Tibial nerve (tissue), 4 donors: ENCODE measurements at regions not wholly inside any gene's neighbourhood (a gene's known extent, or its start where the extent isn't known, plus 50 kb on each side); places are given as distances from the start of the nearest gene placed in this dataset.

ENCODE experiments used
- CTCF ChIP-seq, 5 experiments: fragments of 200-600 bp in 3 of 5; fragments of 450-650 bp in 2 of 5; sonication (generic) in 3 of 5; IDR thresholded peaks; one replicate each; pipeline ENCODE4 v1.5.1; 2016 to 2019; ENCODE audit warnings: antibody characterized with exemption in 5 of 5, mild to moderate bottlenecking in 3 of 5, moderate library complexity in 2 of 5
- EP300 ChIP-seq, 2 donors: sonication (generic); formaldehyde crosslinking; IDR thresholded peaks; one replicate each; pipeline ENCODE4 v1.6.1; 2017; ENCODE audit warnings: antibody characterized with exemption in 2 of 2, mild to moderate bottlenecking in 1 of 2
- POLR2A ChIP-seq, 2 donors: fragments of 450-650 bp; IDR thresholded peaks; one replicate each; pipeline ENCODE4 v1.6.1; 2017; ENCODE audit warnings: antibody characterized with exemption in 2 of 2, mild to moderate bottlenecking in 2 of 2, moderate library complexity in 2 of 2

DNA sequence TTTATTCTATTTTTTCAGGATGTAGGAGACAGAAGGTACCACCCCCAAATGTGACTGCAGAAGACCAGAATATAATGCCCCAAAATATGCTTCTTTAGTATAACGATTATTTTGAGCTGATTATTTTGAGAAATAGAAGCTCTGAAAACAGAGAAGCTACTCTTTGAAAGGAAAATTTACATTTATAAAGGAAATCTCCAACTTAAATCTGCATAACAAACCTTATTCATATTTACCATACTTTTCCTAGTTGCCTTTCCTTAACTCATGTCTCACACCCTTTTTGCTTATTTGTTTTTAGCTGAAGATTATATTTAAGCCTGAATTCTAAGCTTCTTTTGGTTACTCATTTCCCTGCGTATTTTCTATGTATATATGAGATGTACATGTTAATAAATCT, 127.1 kb upstream of the THSD7A start:
- no peak for TF ChIP-seq CTCF (IDR thresholded peaks at IDR 0.05)
- no peak for TF ChIP-seq POLR2A (IDR thresholded peaks at IDR 0.05)
- no peak for TF ChIP-seq EP300 (IDR thresholded peaks at IDR 0.05)
